ENCODE measurements at regions not wholly inside any gene's neighbourhood (a gene's known extent, or its start where the extent isn't known, plus 50 kb on each side); places are given as distances from the start of the nearest gene placed in this dataset.

DNA sequence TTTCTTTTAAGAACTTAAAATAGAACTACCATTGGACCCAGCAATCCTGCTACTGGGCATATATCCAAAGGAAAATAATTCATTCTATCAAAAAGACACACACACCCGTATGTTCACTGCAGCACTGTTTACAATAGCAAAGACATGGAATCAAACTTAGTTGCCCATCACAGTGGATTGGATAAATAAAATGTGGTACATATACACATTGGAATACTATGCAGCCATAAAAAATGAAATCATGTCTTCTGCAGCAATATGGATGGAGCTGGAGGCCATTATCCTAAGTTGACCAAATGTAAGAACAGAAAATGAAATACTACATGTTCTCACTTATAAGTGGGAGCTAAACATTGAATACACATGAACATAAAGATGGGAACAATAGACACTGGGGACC lies 585.3 kb upstream of the USP24 start:
- no peaks in the 10 kb centered on the region for H4K20me1 ChIP-seq (ENCODE audit: insufficient read depth, low read length)
- H3K4me2 ChIP-seq (ENCODE audit: low read length): no peak overlapping the region
- TF ChIP-seq, protein P1, sequence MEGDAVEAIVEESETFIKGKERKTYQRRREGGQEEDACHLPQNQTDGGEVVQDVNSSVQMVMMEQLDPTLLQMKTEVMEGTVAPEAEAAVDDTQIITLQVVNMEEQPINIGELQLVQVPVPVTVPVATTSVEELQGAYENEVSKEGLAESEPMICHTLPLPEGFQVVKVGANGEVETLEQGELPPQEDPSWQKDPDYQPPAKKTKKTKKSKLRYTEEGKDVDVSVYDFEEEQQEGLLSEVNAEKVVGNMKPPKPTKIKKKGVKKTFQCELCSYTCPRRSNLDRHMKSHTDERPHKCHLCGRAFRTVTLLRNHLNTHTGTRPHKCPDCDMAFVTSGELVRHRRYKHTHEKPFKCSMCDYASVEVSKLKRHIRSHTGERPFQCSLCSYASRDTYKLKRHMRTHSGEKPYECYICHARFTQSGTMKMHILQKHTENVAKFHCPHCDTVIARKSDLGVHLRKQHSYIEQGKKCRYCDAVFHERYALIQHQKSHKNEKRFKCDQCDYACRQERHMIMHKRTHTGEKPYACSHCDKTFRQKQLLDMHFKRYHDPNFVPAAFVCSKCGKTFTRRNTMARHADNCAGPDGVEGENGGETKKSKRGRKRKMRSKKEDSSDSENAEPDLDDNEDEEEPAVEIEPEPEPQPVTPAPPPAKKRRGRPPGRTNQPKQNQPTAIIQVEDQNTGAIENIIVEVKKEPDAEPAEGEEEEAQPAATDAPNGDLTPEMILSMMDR (IDR thresholded peaks at IDR 0.05; ENCODE audit: low read length): no peak
- no peak for TF ChIP-seq EZH2 (IDR thresholded peaks at IDR 0.05; ENCODE audit: borderline replicate concordance, low read length)
- no peaks in the 10 kb centered on the region for H3K9me3 ChIP-seq (ENCODE audit: low read length)
- H3K27ac ChIP-seq (ENCODE audit: low read depth, low read length, poor library complexity, severe bottlenecking): no peak overlapping the region
- H3F3A ChIP-seq (ENCODE audit: insufficient read depth, low read length): no peaks in the 10 kb centered on the region
- H3K36me3 ChIP-seq (ENCODE audit: insufficient read depth, low read length): no peaks in the 10 kb centered on the region
- no peak overlapping the region for H2AFZ ChIP-seq (ENCODE audit: low read length)
- H3K9me2 ChIP-seq (ENCODE audit: low read depth, low read length): no peaks in the 10 kb centered on the region
- no peaks in the 10 kb centered on the region for H3K79me2 ChIP-seq (ENCODE audit: insufficient read depth, low read length)
- no peaks in the 10 kb centered on the region for H3K27me3 ChIP-seq (ENCODE audit: insufficient read depth, low read length)
- H3K4me1 ChIP-seq (ENCODE audit: insufficient read depth, low read length, severe bottlenecking): no peaks in the 10 kb centered on the region
- H3K9ac ChIP-seq (ENCODE audit: low read length): no peak overlapping the region
- H3K4me3 ChIP-seq (ENCODE audit: low read depth, low read length, poor library complexity, severe bottlenecking): no peak overlapping the region

GRCh38 chr1:55793856-55794255 lies 578.7 kb upstream of the USP24 start:
- no peak for TF ChIP-seq EZH2 (IDR thresholded peaks at IDR 0.05; ENCODE audit: borderline replicate concordance, low read length)
- TF ChIP-seq, protein P1 (IDR thresholded peaks at IDR 0.05; ENCODE audit: low read length): no peak
- no peaks in the 10 kb centered on the region for H3K27me3 ChIP-seq (ENCODE audit: insufficient read depth, low read length)
- no peak overlapping the region for H3K9ac ChIP-seq (ENCODE audit: low read length)
- no peak overlapping the region for H3K4me2 ChIP-seq (ENCODE audit: low read length)
- H3K27ac ChIP-seq (ENCODE audit: low read depth, low read length, poor library complexity, severe bottlenecking): no peak overlapping the region
- no peaks in the 10 kb centered on the region for H3K36me3 ChIP-seq (ENCODE audit: insufficient read depth, low read length)
- H3K4me1 ChIP-seq (ENCODE audit: insufficient read depth, low read length, severe bottlenecking): no peaks in the 10 kb centered on the region
- H3F3A ChIP-seq (ENCODE audit: insufficient read depth, low read length): no peaks in the 10 kb centered on the region
- no peaks in the 10 kb centered on the region for H4K20me1 ChIP-seq (ENCODE audit: insufficient read depth, low read length)
- no peak overlapping the region for H3K4me3 ChIP-seq (ENCODE audit: low read depth, low read length, poor library complexity, severe bottlenecking)
- no peak overlapping the region for H2AFZ ChIP-seq (ENCODE audit: low read length)
- no peaks in the 10 kb centered on the region for H3K9me3 ChIP-seq (ENCODE audit: low read length)
- H3K79me2 ChIP-seq (ENCODE audit: insufficient read depth, low read length): no peaks in the 10 kb centered on the region
- no peaks in the 10 kb centered on the region for H3K9me2 ChIP-seq (ENCODE audit: low read depth, low read length)

GRCh38 chr1:55792870-55793269 lies 577.7 kb upstream of the USP24 start:
- Histone ChIP-seq H3K79me2 (ENCODE audit: insufficient read depth, low read length) (no peaks in the 10 kb centered on the region), H3K9me3 (ENCODE audit: low read length) (no peaks in the 10 kb centered on the region), H3K9ac (ENCODE audit: low read length) (no peak overlapping the region), H4K20me1 (ENCODE audit: insufficient read depth, low read length) (no peaks in the 10 kb centered on the region), H3K27me3 (ENCODE audit: insufficient read depth, low read length) (no peaks in the 10 kb centered on the region), H3K4me1 (ENCODE audit: insufficient read depth, low read length, severe bottlenecking) (no peaks in the 10 kb centered on the region), H3F3A (ENCODE audit: insufficient read depth, low read length) (no peaks in the 10 kb centered on the region), H3K27ac (ENCODE audit: low read depth, low read length, poor library complexity, severe bottlenecking) (no peak overlapping the region), H3K36me3 (ENCODE audit: insufficient read depth, low read length) (no peaks in the 10 kb centered on the region), H3K4me2 (ENCODE audit: low read length) (no peak overlapping the region), H2AFZ (ENCODE audit: low read length) (no peak overlapping the region), H3K9me2 (ENCODE audit: low read depth, low read length) (no peaks in the 10 kb centered on the region), H3K4me3 (ENCODE audit: low read depth, low read length, poor library complexity, severe bottlenecking) (no peak overlapping the region)
- TF ChIP-seq EZH2 (IDR thresholded peaks at IDR 0.05; ENCODE audit: borderline replicate concordance, low read length): no peak
- TF ChIP-seq, protein P1 (IDR thresholded peaks at IDR 0.05; ENCODE audit: low read length): no peak
